Testis (tissue), 2 donors: ENCODE measurements at regions not wholly inside any gene's neighbourhood (a gene's known extent, or its start where the extent isn't known, plus 50 kb on each side); places are given as distances from the start of the nearest gene placed in this dataset.

Experiments used
- DNase-seq: peaks from one replicate; pipeline ENCODE4 v3.0.0-alpha.2; 2019
- H3K27ac ChIP-seq, 2 donors: fragments of 200-600 bp; sonication (generic); one replicate each; pipeline ENCODE4 v1.5.1; 2019
- H3K27me3 ChIP-seq: fragments of 200-600 bp; sonication (generic); one replicate; pipeline ENCODE4 v1.5.1; 2019
- H3K36me3 ChIP-seq: fragments of 200-600 bp; sonication (generic); one replicate; pipeline ENCODE4 v1.5.1; 2017; ENCODE audit warnings: low read depth; ENCODE audit errors: missing control alignments
- H3K4me1 ChIP-seq: fragments of 200-600 bp; sonication (generic); one replicate; pipeline ENCODE4 v1.5.1; 2019
- H3K4me3 ChIP-seq, 2 donors: fragments of 200-600 bp; sonication (generic); one replicate each; pipeline ENCODE4 v1.5.1; 2017 to 2019
- H3K9me3 ChIP-seq: fragments of 200-600 bp; sonication (generic); one replicate; pipeline ENCODE4 v1.5.1; 2017
- POLR2A ChIP-seq: fragments of 450-650 bp; IDR thresholded peaks from one replicate; pipeline ENCODE4 v1.6.1; 2017; ENCODE audit warnings: antibody characterized with exemption, mild to moderate bottlenecking, moderate library complexity
- WGBS, 2 donors: methylation state at CpG; one replicate each; pipeline ENCODE4 v1.1.5; 2018; 5-methylcytosine and 5-hydroxymethylcytosine counted together
- intact Hi-C: fragments of 100-400 bp; cut with DNase I; formaldehyde crosslinking; loops from one replicate; pipeline ENCODE4 v1.15.1; 2023; ENCODE audit warnings: low total_unique reads
- TF ChIP-seq, protein P1 (sequence below), 3 experiments: fragments of 450-650 bp in 2 of 3; fragments of 200-600 bp in 1 of 3; sonication (generic) in 1 of 3; IDR thresholded peaks; one replicate each; pipeline ENCODE4 v1.5.1; 2016 to 2019; ENCODE audit warnings: antibody characterized with exemption in 3 of 3, mild to moderate bottlenecking in 2 of 3, moderate library complexity in 1 of 3

DNA sequence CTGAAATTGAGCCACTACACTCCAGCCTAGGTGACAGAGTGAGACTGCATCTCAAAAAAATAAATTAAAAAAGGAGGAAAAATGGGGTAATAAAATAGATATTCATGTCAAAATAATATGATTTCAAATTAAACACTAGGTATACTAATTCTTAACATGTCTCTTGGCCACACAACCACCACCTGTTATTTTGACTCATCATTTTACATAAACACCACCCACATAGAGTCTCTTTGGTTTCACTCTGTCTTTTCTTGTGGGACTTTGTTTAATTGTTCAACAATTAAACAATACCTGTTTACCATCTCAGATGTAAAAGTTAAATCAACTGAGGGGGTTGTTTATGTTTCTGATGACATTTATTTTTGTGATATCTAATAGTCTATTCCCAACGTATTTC lies 476.8 kb upstream of the ADGRB3 start:
- intact Hi-C loops, result no loop called here
- Histone ChIP-seq H3K27ac (no peak overlapping the region), H3K4me3 (no peak overlapping the region), H3K9me3 (no peaks in the 10 kb centered on the region), H3K36me3 (no peaks in the 10 kb centered on the region), H3K27me3 (no peaks in the 10 kb centered on the region), H3K4me1 (no peaks in the 10 kb centered on the region)
- TF ChIP-seq, protein P1, sequence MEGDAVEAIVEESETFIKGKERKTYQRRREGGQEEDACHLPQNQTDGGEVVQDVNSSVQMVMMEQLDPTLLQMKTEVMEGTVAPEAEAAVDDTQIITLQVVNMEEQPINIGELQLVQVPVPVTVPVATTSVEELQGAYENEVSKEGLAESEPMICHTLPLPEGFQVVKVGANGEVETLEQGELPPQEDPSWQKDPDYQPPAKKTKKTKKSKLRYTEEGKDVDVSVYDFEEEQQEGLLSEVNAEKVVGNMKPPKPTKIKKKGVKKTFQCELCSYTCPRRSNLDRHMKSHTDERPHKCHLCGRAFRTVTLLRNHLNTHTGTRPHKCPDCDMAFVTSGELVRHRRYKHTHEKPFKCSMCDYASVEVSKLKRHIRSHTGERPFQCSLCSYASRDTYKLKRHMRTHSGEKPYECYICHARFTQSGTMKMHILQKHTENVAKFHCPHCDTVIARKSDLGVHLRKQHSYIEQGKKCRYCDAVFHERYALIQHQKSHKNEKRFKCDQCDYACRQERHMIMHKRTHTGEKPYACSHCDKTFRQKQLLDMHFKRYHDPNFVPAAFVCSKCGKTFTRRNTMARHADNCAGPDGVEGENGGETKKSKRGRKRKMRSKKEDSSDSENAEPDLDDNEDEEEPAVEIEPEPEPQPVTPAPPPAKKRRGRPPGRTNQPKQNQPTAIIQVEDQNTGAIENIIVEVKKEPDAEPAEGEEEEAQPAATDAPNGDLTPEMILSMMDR (IDR thresholded peaks at IDR 0.05), result no peak
- TF ChIP-seq POLR2A, result no peak
- WGBS, 2 donors, result 62 to 68% methylated on average over 1 of the region's 1 CpG
- DNase-seq, result no peak

DNA sequence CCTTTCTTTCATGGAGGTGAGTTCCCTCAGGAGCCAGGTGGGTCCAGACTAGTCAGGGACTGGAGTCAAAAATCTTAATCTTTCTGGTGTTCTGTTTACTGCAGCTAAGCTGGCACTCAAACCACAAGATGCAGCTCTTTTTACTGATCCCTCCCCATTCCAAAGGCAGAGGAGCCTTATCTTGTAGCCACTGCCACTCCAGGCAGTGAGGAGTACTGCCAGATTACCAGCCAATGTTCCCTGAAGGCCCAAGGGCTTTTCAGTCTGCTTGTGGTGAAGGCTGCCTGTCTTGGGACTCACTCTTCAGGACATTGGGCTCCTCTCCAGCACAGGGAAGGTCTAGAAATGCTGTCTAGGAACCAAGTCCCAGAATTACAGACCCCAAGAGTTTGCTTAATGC lies 490.4 kb upstream of the ADGRB3 start:
- TF ChIP-seq, protein P1 (IDR thresholded peaks at IDR 0.05), result no peak
- TF ChIP-seq POLR2A, result no peak
- intact Hi-C loops, result no loop called here
- Histone ChIP-seq H3K27ac (no peak overlapping the region), H3K36me3 (no peaks in the 10 kb centered on the region), H3K4me3 (no peak overlapping the region), H3K27me3 (no peaks in the 10 kb centered on the region), H3K9me3 (no peaks in the 10 kb centered on the region), H3K4me1 (no peaks in the 10 kb centered on the region)
- DNase-seq, result no peak

DNA sequence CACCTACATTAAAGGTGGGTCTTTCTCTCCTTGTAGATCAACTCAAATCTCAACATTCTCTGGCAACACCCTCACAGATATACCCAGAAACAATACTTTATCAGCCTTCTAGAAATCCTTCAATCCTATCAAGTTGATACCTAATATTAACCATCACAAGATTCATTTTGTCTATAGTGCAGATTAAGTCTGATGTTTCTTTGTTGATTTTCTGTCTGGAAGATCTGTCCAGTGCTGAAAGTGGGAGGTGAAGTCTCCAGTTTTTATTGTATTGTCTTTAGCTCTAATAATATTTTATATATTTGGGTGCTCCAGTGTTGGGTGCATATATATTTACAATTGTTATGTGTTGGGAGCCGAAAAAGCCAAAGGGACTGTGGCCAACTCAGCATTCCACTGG lies 493.9 kb upstream of the ADGRB3 start:
- Histone ChIP-seq H3K27ac (no peak overlapping the region), H3K27me3 (no peaks in the 10 kb centered on the region), H3K4me1 (no peaks in the 10 kb centered on the region), H3K36me3 (no peaks in the 10 kb centered on the region), H3K9me3 (no peaks in the 10 kb centered on the region), H3K4me3 (no peak overlapping the region)
- intact Hi-C loops, result no loop called here
- DNase-seq, result no peak
- no peak for TF ChIP-seq POLR2A
- TF ChIP-seq, protein P1 (IDR thresholded peaks at IDR 0.05), result no peak
- WGBS, 2 donors, result 97 to 100% methylated on average over 1 of the region's 1 CpG

DNA sequence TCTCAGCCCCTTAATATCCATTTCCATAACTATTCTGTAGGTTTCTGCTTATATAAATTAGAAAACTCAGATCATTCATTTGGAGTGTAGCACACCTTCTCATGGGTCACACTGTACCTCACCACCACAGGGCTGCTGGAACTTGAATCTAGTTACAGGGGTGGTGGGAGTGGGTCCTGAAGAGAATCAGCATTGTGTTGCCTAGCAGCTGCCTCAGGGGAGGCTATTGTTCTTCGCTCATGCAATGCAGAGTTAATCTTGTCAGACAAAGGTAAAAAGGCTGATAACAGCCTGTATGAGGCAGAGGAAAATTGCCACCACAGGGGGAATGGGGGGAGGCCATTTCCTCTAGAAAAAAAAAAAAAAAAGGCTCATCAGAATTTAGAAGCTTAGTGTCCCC lies 496.0 kb upstream of the ADGRB3 start:
- Histone ChIP-seq H3K4me1 (no peaks in the 10 kb centered on the region), H3K9me3 (no peaks in the 10 kb centered on the region), H3K27me3 (no peaks in the 10 kb centered on the region), H3K4me3 (no peak overlapping the region), H3K27ac (no peak overlapping the region), H3K36me3 (no peaks in the 10 kb centered on the region)
- 56 to 74% methylated on average over 1 of the region's 1 CpG for WGBS, 2 donors
- no peak for DNase-seq
- TF ChIP-seq POLR2A, result no peak
- TF ChIP-seq, protein P1 (IDR thresholded peaks at IDR 0.05), result no peak
- intact Hi-C loops, result no loop called here

DNA sequence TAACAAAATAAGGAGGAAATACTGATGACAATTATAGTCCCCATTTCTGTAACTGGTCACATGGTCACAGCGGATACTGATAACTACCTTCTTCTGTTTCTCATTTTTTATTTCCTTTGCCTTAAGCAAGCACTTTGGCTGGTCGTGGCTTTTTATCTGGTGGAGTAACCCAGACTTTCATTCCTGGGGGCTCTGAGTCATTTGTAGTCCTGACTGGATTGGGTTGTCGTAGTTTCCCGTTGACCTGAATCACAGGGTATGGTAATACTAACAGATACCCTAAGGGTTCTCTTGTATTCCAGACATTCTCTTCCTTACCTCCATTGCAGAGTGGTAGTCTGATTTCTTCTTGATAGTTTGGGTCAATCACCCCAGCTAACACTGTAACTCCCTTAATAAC lies 500.3 kb upstream of the ADGRB3 start:
- 72 to 92% methylated on average over 4 of the region's 4 CpGs for WGBS, 2 donors
- TF ChIP-seq POLR2A, result no peak
- TF ChIP-seq, protein P1 (IDR thresholded peaks at IDR 0.05), result no peak
- Histone ChIP-seq H3K4me1 (no peaks in the 10 kb centered on the region), H3K27ac (no peak overlapping the region), H3K9me3 (no peaks in the 10 kb centered on the region), H3K27me3 (no peaks in the 10 kb centered on the region), H3K4me3 (no peak overlapping the region), H3K36me3 (no peaks in the 10 kb centered on the region)
- no peak for DNase-seq
- intact Hi-C loops, result no loop called here
